ENCODE measurements at regions not wholly inside any gene's neighbourhood (a gene's known extent, or its start where the extent isn't known, plus 50 kb on each side); places are given as distances from the start of the nearest gene placed in this dataset.
"Not testable (repeated sequence)": the region's sequence is repeated elsewhere in the genome, so short reads cannot be mapped to it uniquely, and the experiment has no call there.

DNA sequence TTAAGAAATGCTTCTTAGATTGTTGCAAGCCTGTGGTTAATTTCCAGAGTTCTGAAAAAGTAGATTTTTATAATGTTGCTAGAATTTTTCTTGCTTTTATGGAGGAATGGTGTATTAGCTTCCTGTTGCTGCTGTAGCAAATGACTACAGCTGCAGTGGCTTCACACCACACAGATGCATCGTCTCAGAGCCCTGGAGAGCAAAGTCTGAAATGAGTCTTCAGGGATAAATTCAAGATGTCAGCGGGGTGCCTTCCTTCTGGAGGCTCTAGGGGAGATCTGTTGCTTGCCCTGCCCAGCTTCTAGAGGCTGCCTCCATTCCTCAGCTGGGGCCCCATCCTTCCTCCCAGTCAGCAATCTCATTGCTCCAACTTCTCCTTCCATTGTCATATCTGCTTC, 187.8 kb downstream of the ZNF516 start:
- DNase-seq: no peak

DNA sequence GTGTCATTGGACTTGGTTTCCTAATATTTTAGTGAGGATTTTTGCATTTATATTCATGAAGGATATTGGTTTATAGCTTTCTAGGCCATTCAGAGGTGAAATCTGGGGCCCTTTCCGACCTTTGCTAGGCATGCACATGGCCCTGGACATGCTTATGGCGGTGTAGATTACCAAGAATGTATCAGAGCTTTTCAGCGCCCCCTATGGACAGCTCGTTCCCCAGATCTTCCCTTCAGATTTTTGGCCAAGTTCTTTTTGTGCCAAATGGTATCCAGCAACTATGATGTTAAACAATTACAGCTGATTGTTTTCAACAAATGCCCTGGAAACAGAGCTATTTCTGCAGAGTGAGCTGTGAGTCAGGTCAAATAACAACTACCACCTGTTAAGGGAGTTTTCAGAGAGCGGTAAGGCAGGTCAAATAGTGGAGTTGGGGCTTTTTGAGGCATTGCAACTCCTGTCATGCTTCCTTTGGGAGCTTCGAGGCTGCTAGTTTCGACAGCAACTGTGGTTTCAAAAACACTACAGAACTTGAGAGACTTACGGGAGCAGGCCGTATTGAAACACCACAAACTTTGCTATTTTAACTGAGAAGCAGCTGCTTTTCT, 188.3 kb downstream of the ZNF516 start:
- DNase-seq: no peak

DNA sequence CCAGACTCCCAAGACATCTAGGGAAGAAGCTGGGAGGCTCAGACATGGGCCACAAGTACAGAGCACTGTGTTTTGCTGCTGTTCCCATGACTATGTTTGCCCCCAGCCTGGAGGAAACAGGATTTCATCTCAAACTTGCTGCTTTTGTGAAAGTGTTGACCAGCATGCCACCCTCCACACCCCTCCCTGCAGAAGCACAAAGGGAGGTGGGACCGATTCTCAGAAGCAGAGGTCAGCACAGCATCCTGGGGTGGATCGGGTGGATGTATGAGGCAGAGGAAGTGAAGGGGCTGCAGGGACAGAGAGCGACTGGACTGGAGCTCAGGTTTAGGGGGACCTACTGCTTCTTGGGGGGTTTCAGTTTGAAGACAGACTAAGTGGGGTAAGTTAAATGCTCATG, 209.2 kb downstream of the ZNF516 start:
- DNase-seq: no peak

DNA sequence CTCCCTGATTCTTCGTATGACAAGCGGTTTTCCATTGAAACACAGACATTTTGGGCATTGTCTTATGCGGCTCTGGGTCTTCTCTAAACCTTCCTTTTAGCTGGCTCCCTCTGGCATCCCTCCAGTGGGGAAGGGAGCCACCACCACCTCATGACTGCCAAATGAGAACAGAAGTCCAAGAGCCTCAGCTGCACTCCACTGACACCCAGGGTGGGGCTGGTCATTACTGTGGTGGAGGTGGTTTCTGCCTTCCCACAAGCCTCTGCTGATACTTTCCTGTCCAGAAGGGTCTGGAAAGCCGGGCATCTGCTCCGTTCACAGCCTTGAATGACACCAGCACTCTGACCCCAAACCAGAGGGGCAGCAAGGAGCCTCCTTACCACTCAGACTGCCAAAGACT, 213.5 kb downstream of the ZNF516 start:
- DNase-seq: no peak

DNA sequence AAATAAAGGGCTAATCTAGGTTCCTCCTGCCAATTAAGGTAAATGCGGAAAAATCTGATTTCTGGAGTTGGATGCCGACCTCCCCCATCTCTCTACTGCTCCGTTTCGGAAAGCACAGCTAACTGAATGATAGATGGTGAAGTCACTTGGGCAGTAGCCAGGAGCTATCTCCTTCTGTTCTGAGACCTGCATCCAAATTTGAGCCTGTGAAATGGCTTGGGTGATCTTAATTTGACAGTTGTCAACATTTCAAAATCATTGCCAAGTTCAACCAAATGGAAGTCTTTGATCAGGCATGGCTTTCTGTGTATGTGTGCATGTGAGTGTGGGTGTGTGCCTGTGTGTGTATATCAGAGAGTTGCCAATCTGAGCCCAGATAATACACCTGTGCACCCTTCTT, 217.2 kb downstream of the ZNF516 start:
- no peak for DNase-seq

DNA sequence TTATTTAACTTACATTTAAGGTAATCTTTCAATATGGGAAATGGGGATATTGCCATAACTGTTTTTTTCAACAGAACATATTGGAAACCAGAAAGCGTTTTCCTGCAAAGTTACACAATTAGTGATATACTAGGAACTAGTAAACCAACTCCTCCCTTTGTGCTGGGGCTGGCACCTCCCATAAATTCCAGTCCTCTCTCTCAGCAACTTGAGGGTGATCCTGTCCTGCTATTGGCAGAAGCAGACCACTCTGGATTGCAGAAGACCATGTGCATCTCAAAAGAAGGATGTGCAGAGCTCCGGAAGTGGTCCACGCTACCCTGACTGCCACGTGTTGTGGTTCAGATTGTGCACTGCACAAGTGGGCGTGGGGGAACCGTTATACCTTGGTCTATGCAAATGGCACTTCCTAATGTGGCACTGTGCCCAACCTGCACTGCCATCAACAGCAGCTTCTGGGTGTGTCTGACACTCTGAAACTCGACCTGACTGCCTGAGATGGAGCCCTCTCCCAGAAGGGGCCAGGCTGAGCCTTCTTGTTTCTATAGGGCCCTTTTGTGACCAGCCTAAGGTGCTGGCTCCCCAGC, 219.2 kb downstream of the ZNF516 start:
- DNase-seq: no peak

DNA sequence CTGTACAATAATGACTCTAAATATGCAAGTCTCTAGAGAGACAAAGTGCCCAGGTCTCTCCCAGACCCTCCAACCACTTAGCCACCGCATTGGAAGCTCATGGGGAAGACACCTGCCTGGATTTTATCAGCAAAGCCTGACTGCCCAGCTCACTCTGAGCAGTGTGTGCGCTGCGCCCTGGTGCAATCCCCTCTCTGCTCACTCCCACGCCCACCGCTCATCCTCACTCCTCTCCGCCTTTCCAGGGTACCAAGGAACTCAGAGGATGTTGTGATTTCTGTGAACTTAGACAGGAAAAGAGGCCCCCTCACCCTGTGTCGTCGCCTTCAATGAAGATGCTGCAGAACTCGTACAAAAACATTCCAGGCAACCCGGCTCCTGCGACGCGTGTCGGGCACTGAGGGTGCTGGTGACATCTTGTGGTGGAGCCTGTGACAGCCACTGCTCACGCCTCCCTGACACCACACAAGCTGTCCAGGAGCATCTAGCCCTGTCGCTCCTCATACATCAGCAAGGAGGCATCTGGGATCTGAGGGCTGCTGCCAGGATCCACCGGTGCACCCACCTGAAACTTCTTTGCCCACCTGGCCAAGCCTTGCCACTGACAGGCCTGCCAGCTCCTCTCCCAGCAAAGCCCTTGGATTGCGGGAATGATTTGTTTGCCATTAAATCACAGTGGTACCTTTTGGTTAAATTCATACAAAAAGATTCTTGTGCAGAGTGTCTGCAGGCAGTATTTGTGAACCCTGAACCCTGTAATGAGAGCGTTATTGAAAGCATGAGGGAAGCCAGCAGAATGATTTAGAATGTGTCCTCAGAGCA, 220.4 kb downstream of the ZNF516 start:
- DNase-seq: no peak

DNA sequence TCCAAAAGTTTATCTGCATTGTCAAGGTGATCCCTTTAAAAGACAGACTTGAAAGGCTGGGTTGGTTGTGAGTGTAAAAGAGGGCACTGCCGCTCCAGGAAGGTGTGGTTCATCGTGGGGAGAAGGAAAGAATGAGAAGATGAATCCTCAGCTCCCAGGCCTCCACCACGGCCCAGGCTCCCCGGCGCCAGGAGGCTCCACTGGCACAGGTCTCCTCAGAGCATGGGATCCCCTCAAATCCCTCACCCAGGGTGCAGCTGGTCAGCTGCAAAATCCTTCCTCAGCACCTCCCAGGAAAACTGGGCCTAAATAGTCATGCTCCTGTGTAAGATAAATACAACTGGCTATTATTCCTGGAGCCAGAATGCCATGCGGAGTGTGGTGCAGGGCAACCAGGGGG, 221.1 kb downstream of the ZNF516 start:
- no peak for DNase-seq

DNA sequence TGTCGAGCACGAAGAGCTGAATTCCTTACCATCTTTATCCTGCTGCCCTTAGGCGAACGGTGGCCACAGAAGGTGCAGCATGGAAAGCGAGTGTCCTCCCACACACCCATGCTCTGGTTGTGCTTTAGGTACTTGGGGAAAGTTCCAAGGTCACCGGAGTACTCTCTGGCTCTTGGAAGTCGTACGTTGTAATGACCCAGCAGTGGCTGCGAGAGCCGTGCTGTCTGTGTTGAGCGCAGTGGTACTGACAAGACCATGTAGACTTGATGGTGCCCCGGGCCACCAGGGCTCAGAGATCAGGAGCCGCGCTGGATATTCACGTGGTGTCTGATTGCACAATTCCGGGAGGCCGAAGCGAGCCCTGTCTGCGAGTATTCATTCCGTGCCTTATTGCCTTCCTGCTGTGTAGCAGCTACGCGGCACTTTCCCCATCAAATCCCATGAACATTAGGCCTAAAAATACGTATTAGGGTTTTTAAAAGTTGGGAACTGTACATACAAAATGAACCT, 222.0 kb downstream of the ZNF516 start:
- no peak for DNase-seq

DNA sequence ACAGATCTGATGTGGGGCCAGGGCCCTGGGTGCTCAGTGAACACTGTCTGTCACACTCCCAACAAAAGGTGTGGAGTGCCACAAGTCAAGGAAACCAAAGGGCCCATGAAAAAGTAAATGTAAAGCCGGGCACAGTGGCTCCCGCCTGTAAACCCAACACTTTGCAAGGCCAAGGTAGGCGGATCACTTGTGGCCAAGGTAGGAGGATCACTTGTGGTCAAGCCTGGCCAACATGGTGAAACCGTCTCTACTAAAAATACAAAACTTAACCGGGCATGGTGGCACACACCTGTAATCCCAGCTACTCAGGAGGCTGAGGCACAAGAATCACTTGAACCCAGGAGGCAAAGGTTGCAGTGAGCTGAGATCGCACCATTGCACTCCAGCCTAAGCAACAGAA, 227.6 kb downstream of the ZNF516 start:
- not testable (repeated sequence) for DNase-seq

DNA sequence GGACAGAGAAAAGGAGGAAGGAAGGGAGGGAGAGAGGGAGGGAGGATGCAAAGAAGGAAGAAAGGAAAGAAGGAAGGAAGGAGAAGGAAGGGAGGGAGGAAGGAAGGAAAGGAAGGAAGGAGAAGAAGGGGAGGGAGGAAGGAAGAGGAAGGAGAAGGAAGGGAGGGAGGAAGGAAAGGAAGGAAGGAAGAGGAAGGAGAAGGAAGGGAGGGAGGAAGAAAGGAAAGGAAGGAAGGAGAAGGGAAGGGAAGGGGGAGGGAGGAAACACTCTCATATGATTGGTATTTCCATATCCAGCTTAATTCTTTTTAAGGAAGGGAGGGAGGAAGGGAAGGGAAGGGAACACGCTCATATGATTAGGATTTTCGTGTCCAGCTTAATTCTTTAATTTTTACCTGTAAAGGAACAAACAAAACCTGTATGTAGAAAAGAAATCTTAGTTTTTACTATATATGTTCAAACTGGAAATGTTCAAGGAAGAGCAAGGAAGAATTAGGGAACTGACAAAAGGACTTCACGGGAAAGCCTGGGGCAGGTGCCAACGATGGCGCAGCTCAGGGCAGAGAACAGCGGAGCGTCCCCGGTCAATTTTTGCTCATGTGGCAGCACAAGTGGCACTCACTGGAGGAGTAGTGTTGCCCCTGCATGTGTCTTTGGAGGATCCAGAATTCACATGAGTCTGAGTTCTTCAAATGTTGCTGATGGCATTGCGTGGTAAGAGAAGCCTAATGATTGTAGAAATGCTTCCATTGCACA, 228.6 kb downstream of the ZNF516 start:
- no peak for DNase-seq

DNA sequence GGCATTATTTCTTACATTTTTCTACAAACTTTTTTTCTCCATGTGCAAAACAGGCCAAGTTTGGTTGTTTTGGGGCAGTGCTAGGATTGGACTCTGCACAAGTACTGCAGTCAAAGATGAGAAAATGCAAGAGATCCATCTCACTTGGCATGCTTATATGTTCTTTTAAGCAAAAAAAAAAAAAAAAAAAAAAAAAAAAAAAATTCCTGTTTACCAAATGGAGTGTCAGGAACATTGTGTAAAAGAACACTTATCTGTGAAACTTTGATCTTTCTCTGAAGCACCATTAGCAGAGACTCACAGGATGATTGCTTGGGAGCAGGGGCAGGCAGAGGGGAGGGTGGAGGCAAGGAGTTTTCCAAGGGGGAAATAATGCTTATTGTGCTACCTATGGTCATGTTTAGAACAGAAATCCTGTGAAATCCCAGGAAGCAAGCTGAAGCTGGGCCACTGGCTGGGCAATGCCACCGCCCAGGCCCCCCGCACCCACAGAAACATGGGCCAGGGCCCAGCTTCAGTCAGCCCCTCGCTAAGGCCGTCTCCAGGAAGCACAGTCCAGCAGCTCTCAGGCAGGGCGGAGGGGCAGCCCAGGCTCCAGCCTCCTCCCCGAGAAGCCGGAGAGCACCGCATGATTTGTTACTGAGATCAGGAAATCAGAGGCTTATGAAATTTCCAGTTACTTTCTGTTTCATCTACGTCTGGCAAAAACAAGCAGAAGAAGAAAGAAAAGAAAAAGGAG, 229.4 kb downstream of the ZNF516 start:
- no peak for DNase-seq

DNA sequence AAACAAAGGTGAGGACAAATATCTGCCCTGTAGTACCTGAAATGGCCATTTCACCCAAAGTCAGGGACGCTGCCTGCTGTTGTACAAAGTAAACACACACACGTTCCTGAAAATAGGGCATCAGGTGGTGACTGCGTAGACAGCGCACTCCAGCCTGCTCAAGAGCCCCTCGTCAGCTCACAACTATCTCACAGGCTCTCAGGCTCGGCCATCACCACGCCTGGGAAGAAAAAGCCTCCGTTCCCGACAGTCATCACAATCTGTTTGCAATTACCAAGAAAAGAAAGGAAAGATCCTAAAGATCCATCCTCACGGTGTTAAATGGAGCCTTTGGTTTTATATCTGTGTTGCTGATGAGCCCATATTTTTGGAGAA, 230.2 kb downstream of the ZNF516 start:
- no peak for DNase-seq

DNA sequence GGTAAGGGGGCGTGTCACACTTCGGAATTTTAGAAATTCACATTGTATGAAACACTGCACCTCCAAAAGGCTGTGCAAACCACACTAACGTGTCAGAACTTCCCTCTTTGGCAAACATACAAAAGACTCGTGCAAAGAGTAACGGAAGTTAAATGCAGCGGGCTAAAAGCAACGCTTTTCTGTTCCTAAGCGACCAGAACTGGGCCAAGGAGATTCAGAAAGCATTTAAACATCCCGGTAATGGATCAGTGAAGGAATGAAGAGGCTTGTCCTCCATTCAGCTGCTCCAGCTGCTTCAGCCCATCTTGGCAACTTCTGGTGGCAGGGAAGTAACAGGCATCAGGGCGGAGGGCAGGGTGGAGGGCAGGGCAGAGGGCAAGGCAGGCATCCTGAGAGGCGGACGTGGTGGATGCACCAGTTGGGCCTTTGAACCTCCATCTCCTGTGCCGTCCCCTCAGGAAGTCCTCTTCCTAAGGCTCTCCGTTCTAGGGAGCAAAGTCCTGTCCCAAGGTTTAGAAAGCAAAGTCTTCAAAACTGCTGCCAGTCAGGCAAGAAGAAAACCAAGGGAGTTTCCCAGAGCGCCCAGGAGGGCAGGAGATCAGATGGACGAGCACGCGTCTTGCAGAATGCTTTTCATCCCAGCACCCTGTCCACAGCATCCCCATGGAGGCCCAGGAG, 230.7 kb downstream of the ZNF516 start:
- no peak for DNase-seq

DNA sequence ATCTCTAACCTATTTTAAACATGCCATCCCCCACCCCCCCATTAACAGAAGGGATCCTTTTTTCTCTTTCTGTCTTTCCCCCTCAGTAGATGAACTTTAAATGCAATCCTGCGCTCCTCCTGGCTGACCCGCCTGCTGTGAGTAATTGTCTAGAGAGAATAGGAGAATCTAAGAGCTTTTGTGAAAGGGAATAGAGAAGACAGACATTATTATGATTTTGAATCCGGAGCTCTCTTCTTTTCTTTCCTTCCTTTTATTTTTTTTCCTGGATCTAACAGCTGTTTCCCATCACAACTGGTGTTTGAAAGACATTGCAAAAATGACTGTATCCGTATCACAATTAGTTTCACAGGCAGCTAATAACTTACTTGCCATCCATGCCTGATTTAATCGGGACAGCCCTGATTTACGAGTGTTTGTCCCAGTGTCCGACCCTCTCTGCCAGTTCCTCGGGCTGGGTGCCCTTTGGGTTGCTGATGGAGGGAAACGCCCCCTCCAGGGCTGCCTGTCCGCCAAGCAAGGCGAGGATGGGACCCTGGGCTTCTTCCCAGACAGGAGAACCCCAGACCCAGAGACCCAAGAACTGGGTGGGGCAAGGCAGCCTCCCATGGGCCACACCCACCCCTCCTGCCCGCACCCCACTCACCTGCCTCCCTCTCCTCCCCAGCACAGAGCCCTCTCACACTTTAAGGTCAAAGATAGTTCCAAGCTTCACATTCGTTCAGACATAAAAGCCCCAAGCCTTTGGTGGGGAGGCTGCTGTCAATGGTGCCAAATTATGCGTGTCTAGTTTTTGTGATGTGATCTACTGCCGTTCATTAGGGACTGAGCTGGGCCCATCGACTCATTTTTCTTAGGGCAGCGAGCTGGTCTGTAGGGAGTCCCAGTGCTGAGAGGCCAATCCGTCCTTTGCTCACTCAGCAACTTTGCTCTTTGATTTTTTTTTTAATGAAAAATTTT, 231.7 kb downstream of the ZNF516 start:
- DNase-seq: no peak

DNA sequence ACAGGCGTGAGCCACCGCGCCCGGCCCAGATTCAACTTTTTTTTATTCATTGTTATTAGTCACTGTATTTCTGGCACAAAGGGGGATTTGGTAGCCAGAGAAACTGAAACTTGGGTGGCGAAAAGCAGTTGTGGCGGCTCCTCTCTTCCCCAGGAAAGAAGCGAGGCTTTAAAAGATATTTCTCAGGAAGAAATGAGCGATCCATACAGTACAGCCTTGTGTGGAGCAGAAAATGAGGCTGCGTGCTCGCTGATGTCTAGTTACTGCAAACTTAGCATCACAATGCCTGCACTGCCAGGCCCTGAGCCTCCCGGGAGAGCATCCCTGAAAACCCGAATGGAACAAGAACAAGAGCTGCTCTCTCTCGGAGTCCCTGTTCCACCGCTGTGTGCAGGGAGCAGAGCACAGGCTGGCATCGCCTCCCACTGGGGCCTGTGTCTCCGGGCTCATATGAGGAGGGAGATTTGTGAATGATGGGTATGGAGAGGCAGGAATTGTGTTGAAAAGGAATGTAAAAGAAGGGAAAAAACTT, 234.0 kb downstream of the ZNF516 start:
- no peak for DNase-seq

DNA sequence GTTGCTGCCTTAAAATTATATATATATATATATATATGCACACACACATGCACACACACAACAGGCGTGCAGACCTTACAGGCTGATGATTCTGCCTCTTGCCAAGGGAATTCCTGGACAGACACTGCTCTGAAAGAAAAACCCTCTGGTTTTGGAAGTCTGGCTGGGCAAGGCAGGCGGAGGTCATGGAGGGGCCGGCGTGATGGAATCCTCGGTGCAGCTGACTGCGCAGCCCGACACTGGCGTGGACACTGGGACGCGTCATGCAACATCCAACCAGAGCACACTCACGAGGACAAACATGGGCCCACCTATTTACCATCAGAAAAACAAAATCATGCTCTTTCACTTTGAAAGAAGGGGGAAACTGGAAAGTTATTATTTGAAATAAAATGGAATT, 235.3 kb downstream of the ZNF516 start:
- no peak for DNase-seq

DNA sequence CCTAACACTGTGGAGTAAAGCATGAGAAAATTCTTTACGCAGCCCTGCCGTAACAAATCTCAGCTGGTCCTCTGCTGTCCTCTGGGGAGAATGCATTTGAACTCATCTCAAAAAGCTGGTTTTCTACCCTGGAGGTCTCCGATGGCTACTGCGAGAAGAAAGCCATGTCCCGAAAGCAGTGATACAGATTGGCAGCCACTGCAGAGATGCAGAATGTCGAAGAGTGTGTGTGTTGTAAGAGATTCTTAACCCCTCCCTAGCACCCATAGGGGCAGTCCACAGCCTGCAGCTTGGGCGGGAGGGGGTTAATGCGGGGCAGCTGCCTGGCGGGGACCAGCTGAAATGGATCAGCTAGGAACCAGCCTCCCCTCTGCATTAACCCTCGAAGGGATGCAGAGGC, 235.9 kb downstream of the ZNF516 start:
- DNase-seq: no peak

DNA sequence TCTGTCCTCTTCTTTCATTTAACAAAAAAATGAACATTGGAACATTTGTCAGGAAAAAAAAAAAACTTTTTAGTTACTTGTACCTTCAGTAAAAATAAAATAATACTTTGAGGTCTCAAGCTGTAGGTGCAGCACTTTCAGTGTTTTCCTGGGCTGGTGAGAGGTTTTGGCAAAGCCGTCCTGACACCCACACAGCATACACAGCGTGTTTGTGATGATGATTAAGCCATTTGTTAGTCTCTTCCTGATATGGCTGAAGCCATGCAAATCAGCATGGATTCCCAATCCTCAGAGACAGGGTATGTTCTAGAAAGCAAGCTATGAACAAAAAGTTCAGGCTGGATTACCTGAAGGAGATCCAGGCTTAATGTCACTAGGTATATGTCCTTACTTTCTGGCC, 236.8 kb downstream of the ZNF516 start:
- no peak for DNase-seq

DNA sequence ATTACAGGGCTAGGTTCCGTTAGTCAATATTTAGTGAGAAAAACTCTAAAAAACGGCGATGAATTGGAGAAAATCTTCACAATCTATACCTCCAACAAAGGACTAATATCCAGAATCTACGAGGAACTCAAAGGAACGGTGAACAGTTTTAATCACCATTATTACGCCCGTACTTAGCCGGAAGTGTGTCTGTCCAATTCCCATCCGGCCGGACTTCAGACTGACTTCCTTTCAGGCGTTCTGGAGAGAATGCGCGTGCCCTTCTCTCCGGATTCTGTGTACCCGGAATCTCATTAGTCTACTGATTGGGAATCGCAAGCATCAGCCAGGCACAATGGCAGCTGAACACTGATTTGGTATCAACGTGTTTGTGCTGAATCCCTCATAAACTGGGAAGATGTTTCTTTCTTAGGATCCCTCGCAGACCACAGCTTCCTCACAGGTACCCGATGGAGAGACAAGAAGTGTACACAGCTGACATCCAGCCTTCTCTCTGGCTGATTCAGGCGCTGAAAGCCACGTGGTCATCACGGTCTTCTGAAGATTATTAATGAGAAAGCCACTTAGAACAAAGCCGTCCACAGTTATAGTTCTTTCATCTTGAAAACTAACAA, 239.9 kb downstream of the ZNF516 start:
- no peak for DNase-seq
